ENCODE measurements at regions not wholly inside any gene's neighbourhood (a gene's known extent, or its start where the extent isn't known, plus 50 kb on each side); places are given as distances from the start of the nearest gene placed in this dataset.
A peak's percentile ranks its signal among the peaks of the same experiment; 100 is the strongest.

- Histone ChIP-seq H3K27me3 (replicated peaks; ENCODE audit: control insufficient read depth, insufficient read depth, low read length) (no peaks in the 10 kb centered on the region), H3K36me3 (ENCODE audit: control insufficient read depth, insufficient read depth, low read length) (no peaks in the 10 kb centered on the region), H3K4me3 (replicated peaks; ENCODE audit: low read depth, low read length) (no peak overlapping the region)
- TF ChIP-seq, protein P1, sequence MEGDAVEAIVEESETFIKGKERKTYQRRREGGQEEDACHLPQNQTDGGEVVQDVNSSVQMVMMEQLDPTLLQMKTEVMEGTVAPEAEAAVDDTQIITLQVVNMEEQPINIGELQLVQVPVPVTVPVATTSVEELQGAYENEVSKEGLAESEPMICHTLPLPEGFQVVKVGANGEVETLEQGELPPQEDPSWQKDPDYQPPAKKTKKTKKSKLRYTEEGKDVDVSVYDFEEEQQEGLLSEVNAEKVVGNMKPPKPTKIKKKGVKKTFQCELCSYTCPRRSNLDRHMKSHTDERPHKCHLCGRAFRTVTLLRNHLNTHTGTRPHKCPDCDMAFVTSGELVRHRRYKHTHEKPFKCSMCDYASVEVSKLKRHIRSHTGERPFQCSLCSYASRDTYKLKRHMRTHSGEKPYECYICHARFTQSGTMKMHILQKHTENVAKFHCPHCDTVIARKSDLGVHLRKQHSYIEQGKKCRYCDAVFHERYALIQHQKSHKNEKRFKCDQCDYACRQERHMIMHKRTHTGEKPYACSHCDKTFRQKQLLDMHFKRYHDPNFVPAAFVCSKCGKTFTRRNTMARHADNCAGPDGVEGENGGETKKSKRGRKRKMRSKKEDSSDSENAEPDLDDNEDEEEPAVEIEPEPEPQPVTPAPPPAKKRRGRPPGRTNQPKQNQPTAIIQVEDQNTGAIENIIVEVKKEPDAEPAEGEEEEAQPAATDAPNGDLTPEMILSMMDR (IDR thresholded peaks at IDR 0.05; ENCODE audit: insufficient read depth, low read length, poor library complexity, severe bottlenecking), result peak; percentile 72
- no peak for DNase-seq (ENCODE audit: extremely low read depth, insufficient read length)
Measured at GRCh38 chr4:177051473-177052060, 258.1 kb upstream of the NEIL3 start.

- no peaks in the 10 kb centered on the region for H3K27me3 ChIP-seq (replicated peaks; ENCODE audit: control insufficient read depth, insufficient read depth, low read length)
Measured at GRCh38 chr4:177052211-177052934, 257.3 kb upstream of the NEIL3 start.

DNA sequence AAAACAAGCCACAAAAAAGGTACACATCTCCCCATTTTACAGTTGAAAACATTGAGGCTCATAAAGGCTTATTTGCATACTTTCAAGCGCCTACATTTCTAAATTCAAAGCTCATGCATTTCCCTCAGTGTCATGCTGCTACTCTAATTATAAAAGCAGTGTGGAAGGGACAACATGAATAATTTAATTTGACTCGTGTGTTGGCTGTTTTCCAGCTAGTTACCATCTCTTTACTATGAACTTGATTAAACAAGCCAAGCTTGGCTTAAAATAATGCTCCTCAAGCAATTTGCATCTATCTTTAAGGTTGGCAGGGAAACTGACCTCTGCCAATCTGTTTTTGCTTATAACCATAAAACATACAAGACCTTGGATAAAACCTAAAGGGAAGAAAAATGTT lies 252.5 kb upstream of the NEIL3 start:
- Histone ChIP-seq H3K36me3 (ENCODE audit: control insufficient read depth, insufficient read depth, low read length) (no peaks in the 10 kb centered on the region), H3K27me3 (replicated peaks; ENCODE audit: control insufficient read depth, insufficient read depth, low read length) (no peaks in the 10 kb centered on the region), H3K4me3 (replicated peaks; ENCODE audit: low read depth, low read length) (no peak overlapping the region)
- TF ChIP-seq, protein P1 (IDR thresholded peaks at IDR 0.05; ENCODE audit: insufficient read depth, low read length, poor library complexity, severe bottlenecking), result no peak
- no peak for DNase-seq (ENCODE audit: extremely low read depth, insufficient read length)

More at GRCh38 chr4:177052211-177052934, 257.3 kb upstream of the NEIL3 start:
- Histone ChIP-seq H3K36me3 (ENCODE audit: control insufficient read depth, insufficient read depth, low read length) (no peaks in the 10 kb centered on the region), H3K4me3 (replicated peaks; ENCODE audit: low read depth, low read length) (no peak overlapping the region)
- DNase-seq (ENCODE audit: extremely low read depth, insufficient read length), result no peak
- TF ChIP-seq, protein P1 (IDR thresholded peaks at IDR 0.05; ENCODE audit: insufficient read depth, low read length, poor library complexity, severe bottlenecking), result no peak

DNA sequence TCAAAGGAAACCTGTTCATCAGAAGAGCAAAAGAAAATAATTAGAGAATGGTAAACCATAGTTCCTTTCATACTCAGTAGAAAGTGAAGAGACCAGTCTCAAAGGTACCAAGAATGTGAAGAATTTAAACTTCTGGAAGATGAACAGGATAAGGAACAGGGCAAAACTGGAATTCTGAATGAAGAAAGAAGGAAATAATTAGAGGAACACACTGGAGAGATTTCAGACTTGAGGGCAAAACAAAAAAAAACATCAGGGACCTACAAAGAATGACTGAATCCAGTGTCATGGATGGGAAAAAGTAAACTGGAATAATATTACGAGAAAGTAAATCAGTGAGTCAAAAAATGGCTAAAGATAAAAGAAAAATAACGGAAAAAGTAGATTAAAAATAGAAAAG lies 245.6 kb upstream of the NEIL3 start:
- TF ChIP-seq, protein P1 (IDR thresholded peaks at IDR 0.05; ENCODE audit: insufficient read depth, low read length, poor library complexity, severe bottlenecking), result no peak
- DNase-seq (ENCODE audit: extremely low read depth, insufficient read length), result no peak
- Histone ChIP-seq H3K36me3 (ENCODE audit: control insufficient read depth, insufficient read depth, low read length) (no peaks in the 10 kb centered on the region), H3K27me3 (replicated peaks; ENCODE audit: control insufficient read depth, insufficient read depth, low read length) (no peaks in the 10 kb centered on the region), H3K4me3 (replicated peaks; ENCODE audit: low read depth, low read length) (no peak overlapping the region)

GRCh38 chr4:177064729-177065394 lies 244.8 kb upstream of the NEIL3 start:
- no peaks in the 10 kb centered on the region for H3K36me3 ChIP-seq (ENCODE audit: control insufficient read depth, insufficient read depth, low read length)
- H3K27me3 ChIP-seq (replicated peaks; ENCODE audit: control insufficient read depth, insufficient read depth, low read length), result no peaks in the 10 kb centered on the region
- no peak overlapping the region for H3K4me3 ChIP-seq (replicated peaks; ENCODE audit: low read depth, low read length)
- TF ChIP-seq, protein P1 (IDR thresholded peaks at IDR 0.05; ENCODE audit: insufficient read depth, low read length, poor library complexity, severe bottlenecking), result no peak
- DNase-seq (ENCODE audit: extremely low read depth, insufficient read length), result no peak
